PC-9 (cell line): ENCODE measurements at regions not wholly inside any gene's neighbourhood (a gene's known extent, or its start where the extent isn't known, plus 50 kb on each side); places are given as distances from the start of the nearest gene placed in this dataset.

Source experiments
- CTCF ChIP-seq: fragments of 200-600 bp; sonication (generic); conservative IDR thresholded peaks from 2 replicates; pipeline ENCODE4 v1.6.1; 2017; ENCODE audit warnings: mixed run types, antibody characterized with exemption, mild to moderate bottlenecking, moderate library complexity
- EZH2 ChIP-seq: fragments of 200-600 bp; sonication (generic); IDR thresholded peaks from 2 replicates; pipeline ENCODE4 v1.8.0; 2017; ENCODE audit warnings: antibody characterized with exemption, low read depth

GRCh38 chr12:94020335-94020734, 128.0 kb upstream of the PLXNC1 start:
- TF ChIP-seq CTCF: no peak
- TF ChIP-seq EZH2: no peak
